PC-3 (cell line): ENCODE measurements at regions not wholly inside any gene's neighbourhood (a gene's known extent, or its start where the extent isn't known, plus 50 kb on each side); places are given as distances from the start of the nearest gene placed in this dataset.

Source experiments
- ATAC-seq: fragments of 200-7000 bp; cut with Tn5 transposase; 2 replicates; pipeline ENCODE4 v1.9.1; 2020; ENCODE audit warnings: mild to moderate bottlenecking, moderate library complexity
- BruUV-seq: library from RNA; stranded (reverse); fragments of 400-500 nt; replicated peaks from 2 replicates; lab custom pipeline; 2021; lab: Mats Ljungman, UMichigan
- CTCF ChIA-PET: fragments of 300-600 bp; sonication (Branson Sonifier 250); formaldehyde crosslinking; loops from one replicate; lab custom pipeline; 2022; ENCODE audit warnings: antibody characterized with exemption; lab: Charles Lee
- POLR2A ChIA-PET: fragments of 300-600 bp; sonication (Branson Sonifier 250); formaldehyde crosslinking; loops from one replicate; lab custom pipeline; 2022; ENCODE audit warnings: antibody characterized with exemption; ENCODE audit not compliant: unreplicated experiment; lab: Charles Lee
- DNase-seq: peaks from one replicate; pipeline ENCODE4 v3.0.0-alpha.2; 2015
- H2AFZ ChIP-seq: fragments of 300-600 bp; sonication (generic); 2 replicates; pipeline ENCODE4 v1.6.0; 2016; ENCODE audit warnings: antibody characterized with exemption, low read length
- H3F3A ChIP-seq: fragments of 300-600 bp; sonication (generic); one replicate; pipeline ENCODE4 v1.6.0; 2017; ENCODE audit warnings: antibody characterized with exemption, low read length, control low read depth, mild to moderate bottlenecking; ENCODE audit not compliant: unreplicated experiment
- H3K27ac ChIP-seq: fragments of 300-600 bp; sonication (generic); 2 replicates; pipeline ENCODE4 v1.5.1; 2016; ENCODE audit warnings: mild to moderate bottlenecking, low read length
- H3K27me3 ChIP-seq: fragments of 300-600 bp; sonication (generic); 2 replicates; pipeline ENCODE4 v1.6.1; 2016; ENCODE audit warnings: low read length, mixed read lengths
- H3K36me3 ChIP-seq: fragments of 300-600 bp; sonication (generic); 2 replicates; pipeline ENCODE4 v1.6.1; 2016; ENCODE audit warnings: low read depth, mixed run types, low read length, mixed read lengths
- H3K4me1 ChIP-seq: fragments of 300-600 bp; sonication (generic); 2 replicates; pipeline ENCODE4 v1.5.1; 2016; ENCODE audit warnings: low read length; ENCODE audit not compliant: insufficient read depth
- H3K4me2 ChIP-seq: fragments of 300-600 bp; sonication (generic); 2 replicates; pipeline ENCODE4 v1.6.0; 2016; ENCODE audit warnings: low read length
- H3K4me3 ChIP-seq: fragments of 300-600 bp; sonication (generic); 2 replicates; pipeline ENCODE4 v1.5.1; 2016; ENCODE audit warnings: mild to moderate bottlenecking, low read length, mixed read lengths
- H3K79me2 ChIP-seq: fragments of 300-600 bp; sonication (generic); 2 replicates; pipeline ENCODE4 v1.6.1; 2017; ENCODE audit warnings: low read length, mixed read lengths
- H3K9ac ChIP-seq: fragments of 300-600 bp; sonication (generic); 2 replicates; pipeline ENCODE4 v1.6.0; 2016; ENCODE audit warnings: mild to moderate bottlenecking, low read length
- H3K9me2 ChIP-seq: fragments of 300-600 bp; sonication (generic); replicated peaks from 2 replicates; pipeline ENCODE4 v1.6.1; 2016; ENCODE audit warnings: mixed run types, low read length, mixed read lengths
- H3K9me3 ChIP-seq: fragments of 300-600 bp; sonication (generic); 2 replicates; pipeline ENCODE4 v1.6.1; 2016; ENCODE audit warnings: low read length, mixed read lengths
- H4K20me1 ChIP-seq: fragments of 300-600 bp; sonication (generic); 2 replicates; pipeline ENCODE4 v1.6.1; 2016; ENCODE audit warnings: low read length, mixed read lengths
- EZH2 ChIP-seq: fragments of 300-600 bp; sonication (generic); IDR thresholded peaks from one replicate; pipeline ENCODE4 v1.6.1; 2017; ENCODE audit warnings: antibody characterized with exemption, mild to moderate bottlenecking, low read length; ENCODE audit not compliant: unreplicated experiment
- EZH2phosphoT487 ChIP-seq: fragments of 300-600 bp; sonication (generic); IDR thresholded peaks from 2 replicates; pipeline ENCODE4 v1.6.1; 2018; ENCODE audit warnings: mild to moderate bottlenecking, antibody characterized with exemption, low read length, borderline replicate concordance
- intact Hi-C: fragments of 100-400 bp; cut with micrococcal nuclease; formaldehyde crosslinking; loops from 2 replicates; pipeline ENCODE4 v1.9.0; 2023
- TF ChIP-seq, protein P1 (sequence below): fragments of 300-600 bp; sonication (generic); conservative IDR thresholded peaks from 2 replicates; pipeline ENCODE4 v1.5.1; 2017; ENCODE audit warnings: antibody characterized with exemption, low read depth, mild to moderate bottlenecking, low read length

DNA sequence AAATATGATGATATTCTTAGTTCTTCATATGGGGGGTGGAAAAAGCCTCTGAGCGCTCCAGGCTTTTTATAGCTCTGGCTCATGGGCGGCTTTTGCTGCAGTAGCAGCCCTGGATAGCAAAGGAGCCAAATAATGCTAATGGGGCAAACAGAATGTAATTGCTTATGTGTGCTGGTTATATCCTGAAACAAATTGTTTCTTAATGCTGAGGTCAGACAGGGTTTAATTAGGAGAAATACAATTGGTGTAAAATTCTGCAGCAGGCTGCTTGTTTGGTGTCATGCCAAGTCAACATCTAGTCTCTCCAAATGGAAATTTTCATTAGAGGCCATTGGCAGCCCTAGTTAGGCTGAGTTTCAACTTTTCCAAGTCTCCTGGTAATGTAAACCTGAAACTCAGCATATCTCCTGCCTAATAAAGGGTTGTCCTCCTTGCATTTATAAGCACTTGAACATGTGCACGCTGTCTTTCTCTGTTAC is 530.1 kb upstream of the NOX3 start:
- Histone ChIP-seq H3K9me2 (no peaks in the 10 kb centered on the region), H2AFZ (no peak overlapping the region), H3K27ac (no peak overlapping the region), H3K9me3 (no peaks in the 10 kb centered on the region), H3K9ac (no peak overlapping the region), H3F3A (no peaks in the 10 kb centered on the region), H3K4me2 (no peak overlapping the region), H4K20me1 (no peaks in the 10 kb centered on the region), H3K79me2 (no peaks in the 10 kb centered on the region), H3K27me3 (no peaks in the 10 kb centered on the region), H3K4me3 (no peak overlapping the region), H3K4me1 (no peaks in the 10 kb centered on the region), H3K36me3 (no peaks in the 10 kb centered on the region)
- ChIA-PET POLR2A (no interaction called here), CTCF (no interaction called here)
- TF ChIP-seq EZH2phosphoT487 (no peak), EZH2 (no peak)
- TF ChIP-seq, protein P1, sequence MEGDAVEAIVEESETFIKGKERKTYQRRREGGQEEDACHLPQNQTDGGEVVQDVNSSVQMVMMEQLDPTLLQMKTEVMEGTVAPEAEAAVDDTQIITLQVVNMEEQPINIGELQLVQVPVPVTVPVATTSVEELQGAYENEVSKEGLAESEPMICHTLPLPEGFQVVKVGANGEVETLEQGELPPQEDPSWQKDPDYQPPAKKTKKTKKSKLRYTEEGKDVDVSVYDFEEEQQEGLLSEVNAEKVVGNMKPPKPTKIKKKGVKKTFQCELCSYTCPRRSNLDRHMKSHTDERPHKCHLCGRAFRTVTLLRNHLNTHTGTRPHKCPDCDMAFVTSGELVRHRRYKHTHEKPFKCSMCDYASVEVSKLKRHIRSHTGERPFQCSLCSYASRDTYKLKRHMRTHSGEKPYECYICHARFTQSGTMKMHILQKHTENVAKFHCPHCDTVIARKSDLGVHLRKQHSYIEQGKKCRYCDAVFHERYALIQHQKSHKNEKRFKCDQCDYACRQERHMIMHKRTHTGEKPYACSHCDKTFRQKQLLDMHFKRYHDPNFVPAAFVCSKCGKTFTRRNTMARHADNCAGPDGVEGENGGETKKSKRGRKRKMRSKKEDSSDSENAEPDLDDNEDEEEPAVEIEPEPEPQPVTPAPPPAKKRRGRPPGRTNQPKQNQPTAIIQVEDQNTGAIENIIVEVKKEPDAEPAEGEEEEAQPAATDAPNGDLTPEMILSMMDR: no peak
- no peak for DNase-seq
- intact Hi-C loops: no loop called here
- BruUV-seq: no TSS peak
- no peak for ATAC-seq

DNA sequence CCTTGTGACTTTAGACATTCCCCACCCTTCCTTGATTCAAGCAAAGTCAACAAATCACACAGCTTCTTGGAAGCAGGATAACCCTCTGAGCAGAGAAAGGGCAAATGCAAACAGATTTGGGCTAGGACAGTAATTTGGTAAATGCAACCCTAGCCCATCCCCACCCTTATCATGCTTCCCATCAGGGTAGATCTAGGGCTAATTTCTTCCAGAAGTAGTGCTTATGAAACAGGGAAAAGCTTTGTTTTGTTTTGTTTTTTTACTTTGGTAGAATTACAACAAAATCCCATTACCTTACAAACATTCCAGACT is 525.1 kb upstream of the NOX3 start:
- CTCF ChIA-PET: no interaction called here
- ATAC-seq: no peak

DNA sequence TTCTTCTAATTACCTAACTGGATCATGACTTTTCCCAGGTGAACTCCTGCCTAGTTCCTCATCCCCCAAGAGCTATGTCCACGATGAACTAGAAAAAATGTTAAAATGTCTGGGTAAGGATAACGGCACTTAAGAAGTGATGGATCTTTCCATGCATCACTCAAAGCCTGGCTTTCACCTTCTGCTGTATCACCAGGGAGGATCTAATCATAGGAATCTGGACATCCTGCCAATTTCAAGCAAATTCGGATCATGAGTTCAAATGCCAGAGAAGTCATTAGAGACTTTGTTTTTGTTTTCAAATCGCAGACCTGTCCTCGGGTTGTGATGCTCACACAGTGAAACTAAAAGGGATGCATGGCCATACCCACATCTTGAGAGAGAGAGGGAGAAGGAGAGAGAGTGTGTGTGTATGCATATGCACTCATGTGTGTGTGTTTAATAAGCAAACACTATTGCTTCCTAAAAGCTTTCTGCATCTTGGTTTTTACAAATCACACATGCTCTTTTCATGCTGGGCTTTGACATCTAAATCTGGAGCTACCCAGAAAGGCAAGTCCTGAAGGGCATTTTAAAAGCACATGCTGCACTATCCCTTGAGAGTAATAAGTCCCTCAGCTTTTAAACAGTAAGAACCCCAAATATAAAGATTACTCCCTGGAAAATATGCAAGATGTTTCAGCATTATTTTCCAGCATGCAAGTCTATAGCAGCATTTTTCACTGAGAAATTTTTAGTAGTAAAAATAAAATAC is 524.6 kb upstream of the NOX3 start:
- Histone ChIP-seq H3K4me1 (no peaks in the 10 kb centered on the region), H3K36me3 (no peaks in the 10 kb centered on the region), H3K27me3 (no peaks in the 10 kb centered on the region), H3F3A (no peaks in the 10 kb centered on the region), H2AFZ (no peak overlapping the region), H3K27ac (no peak overlapping the region), H3K79me2 (no peaks in the 10 kb centered on the region), H3K4me3 (no peak overlapping the region), H4K20me1 (no peaks in the 10 kb centered on the region), H3K9ac (no peak overlapping the region), H3K4me2 (no peak overlapping the region), H3K9me3 (no peaks in the 10 kb centered on the region), H3K9me2 (no peaks in the 10 kb centered on the region)
- DNase-seq (no peak), ATAC-seq (no peak)
- intact Hi-C loops: no loop called here
- BruUV-seq: no TSS peak
- ChIA-PET CTCF (no interaction called here), POLR2A (no interaction called here)
- TF ChIP-seq EZH2phosphoT487: no peak

More for the DNA sequence above, 525.1 kb upstream of the NOX3 start:
- POLR2A ChIA-PET: no interaction called here
- no peaks in the 10 kb centered on the region for H3F3A ChIP-seq
- no peak for DNase-seq
- intact Hi-C loops: no loop called here
- no peak overlapping the region for H3K27ac ChIP-seq
- no peaks in the 10 kb centered on the region for H3K9me3 ChIP-seq
- H3K36me3 ChIP-seq: no peaks in the 10 kb centered on the region
- no TSS peak for BruUV-seq
- H3K4me3 ChIP-seq: no peak overlapping the region
- H4K20me1 ChIP-seq: no peaks in the 10 kb centered on the region
- no peak overlapping the region for H3K9ac ChIP-seq
- H3K79me2 ChIP-seq: no peaks in the 10 kb centered on the region
- no peaks in the 10 kb centered on the region for H3K4me1 ChIP-seq
- no peak overlapping the region for H2AFZ ChIP-seq
- H3K27me3 ChIP-seq: no peaks in the 10 kb centered on the region
- no peaks in the 10 kb centered on the region for H3K9me2 ChIP-seq
- H3K4me2 ChIP-seq: no peak overlapping the region
- TF ChIP-seq EZH2phosphoT487 (no peak), EZH2 (no peak)
- TF ChIP-seq, protein P1: no peak
